HT-29 (cell line): ENCODE measurements at regions not wholly inside any gene's neighbourhood (a gene's known extent, or its start where the extent isn't known, plus 50 kb on each side); places are given as distances from the start of the nearest gene placed in this dataset.

Experiments used
- DNase-seq: peaks from one replicate; pipeline ENCODE4 v3.0.0-alpha.2; 2015; ENCODE audit warnings: low spot score

DNA sequence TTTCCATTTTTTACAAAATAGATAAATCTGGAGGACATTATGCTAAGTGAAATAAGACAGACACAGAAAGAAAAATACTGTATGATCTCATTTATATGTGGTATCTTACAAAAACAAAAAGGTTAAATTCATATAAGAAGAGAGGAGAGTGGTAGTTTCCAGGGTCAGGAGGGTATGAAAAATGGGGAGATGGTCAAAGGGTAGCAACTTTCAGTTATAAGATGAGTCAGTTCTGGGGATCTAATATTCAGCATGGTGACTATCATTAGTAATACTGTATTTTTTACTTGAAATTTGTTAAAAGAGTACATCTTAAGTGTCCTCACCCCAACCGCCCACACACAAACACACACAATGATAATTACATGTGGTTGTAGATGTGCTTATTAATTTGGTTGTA, 1250.1 kb downstream of the SORCS1 start:
- DNase-seq = no peak

DNA sequence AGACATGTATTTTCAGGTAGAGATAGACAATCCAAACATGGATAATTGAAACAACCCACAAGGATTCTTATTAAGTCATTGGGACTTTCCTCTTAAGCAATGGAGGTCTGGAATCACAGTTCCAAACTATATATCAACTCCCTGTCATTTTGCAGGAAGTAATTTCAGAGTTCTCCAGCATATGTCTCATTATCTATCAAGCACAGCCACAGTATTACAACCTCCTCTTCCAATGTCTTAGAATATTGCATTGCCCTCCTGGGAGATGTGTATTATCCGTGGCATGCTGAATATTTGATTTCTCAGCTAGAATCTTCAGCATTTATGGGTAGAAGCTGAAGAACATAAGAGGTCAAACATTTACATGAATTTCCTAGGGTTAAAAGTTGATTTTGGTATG, 1255.8 kb downstream of the SORCS1 start:
- no peak for DNase-seq

DNA sequence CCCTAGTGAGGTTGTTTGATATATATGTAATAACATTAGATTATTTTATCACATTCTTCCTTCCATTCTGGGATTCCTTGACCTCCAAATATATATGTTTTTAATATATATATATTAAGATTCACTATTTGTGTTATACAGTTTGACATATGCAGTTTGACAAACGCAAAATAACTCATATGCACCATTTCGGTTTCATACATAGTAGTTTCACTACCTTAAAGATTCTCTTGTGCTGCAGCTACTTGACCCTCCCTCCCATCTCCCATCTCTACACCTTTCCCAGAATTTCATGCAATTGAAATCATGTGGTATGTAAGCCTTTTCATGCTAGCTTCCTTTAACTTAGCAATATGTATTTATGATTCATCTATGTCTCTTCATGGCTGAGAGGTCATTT, 1244.4 kb downstream of the SORCS3 start:
- no peak for DNase-seq

DNA sequence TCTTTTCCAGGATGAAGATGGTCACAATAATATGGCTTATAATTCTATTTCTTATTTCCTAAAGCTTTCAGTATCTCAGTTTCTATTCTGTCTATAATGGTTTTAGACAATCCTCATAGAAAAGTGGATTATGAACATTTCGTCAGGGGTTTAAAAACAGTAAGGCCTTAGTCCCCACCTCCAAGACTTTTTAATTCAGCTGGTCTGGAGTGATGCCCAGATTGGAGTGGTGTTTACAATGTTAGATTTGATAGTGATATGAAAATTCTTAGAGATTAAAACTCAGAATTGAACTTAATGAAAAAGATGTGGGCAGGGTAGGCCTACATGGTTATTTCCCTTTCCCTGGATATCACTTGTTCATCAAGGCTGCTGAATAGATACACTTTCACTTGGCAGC, 1238.3 kb downstream of the SORCS3 start:
- DNase-seq = no peak

DNA sequence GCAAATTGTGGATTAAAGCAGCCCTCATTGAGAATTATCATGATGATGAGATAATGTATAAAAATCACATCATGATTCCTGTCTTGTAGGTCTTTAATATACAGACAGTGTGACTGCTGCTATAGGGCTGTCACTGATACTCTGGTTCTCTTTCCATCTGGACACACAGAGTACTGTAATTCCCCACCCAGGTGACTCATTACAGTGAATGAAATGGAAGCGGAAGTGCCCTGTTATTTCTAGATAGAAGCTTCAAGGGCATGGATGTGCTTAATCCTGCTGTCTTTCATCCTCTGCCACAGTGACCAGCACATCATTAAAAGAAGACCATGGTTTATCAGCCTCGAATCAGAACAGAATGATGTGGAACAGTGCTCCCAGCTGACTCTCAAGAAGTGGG, 1234.0 kb downstream of the SORCS3 start:
- DNase-seq = peak; percentile 17

DNA sequence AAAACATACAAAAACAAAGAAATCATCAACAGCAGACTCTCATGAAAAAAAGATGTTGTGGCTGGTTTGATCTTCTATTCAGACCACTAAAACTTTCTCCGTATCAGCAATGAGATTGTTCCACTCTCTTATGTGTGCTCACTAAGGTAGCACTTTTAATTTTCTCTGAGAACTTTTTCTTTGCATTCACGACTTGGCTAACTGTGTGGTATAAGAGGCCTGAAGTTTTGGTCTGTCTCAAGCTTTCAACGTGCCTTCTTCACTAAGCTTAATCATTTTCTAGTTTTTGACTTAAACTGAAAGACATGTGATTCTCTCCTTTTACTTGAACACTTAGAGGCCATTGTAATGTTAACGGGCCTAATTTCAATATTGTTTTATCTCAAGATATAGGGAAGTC, 1231.6 kb downstream of the SORCS3 start:
- no peak for DNase-seq

DNA sequence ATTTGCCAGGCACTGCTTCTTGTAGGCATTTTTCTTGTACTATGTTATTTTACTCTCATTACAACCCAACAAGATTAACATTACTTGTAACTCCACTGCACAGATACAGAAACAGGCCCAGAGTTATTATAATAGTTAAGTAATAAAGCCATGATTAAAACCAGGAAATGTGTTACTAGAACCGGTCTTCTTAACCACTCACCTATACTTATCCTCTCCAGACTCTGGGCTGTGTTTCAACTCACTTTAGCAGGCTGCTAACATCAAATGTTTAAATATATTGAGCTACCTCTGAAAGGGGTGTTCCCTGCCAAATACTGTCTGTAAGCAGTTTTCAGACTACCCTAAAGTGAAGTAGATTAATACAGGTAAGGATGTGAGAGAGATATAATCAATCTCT, 1227.8 kb downstream of the SORCS3 start:
- DNase-seq = no peak

DNA sequence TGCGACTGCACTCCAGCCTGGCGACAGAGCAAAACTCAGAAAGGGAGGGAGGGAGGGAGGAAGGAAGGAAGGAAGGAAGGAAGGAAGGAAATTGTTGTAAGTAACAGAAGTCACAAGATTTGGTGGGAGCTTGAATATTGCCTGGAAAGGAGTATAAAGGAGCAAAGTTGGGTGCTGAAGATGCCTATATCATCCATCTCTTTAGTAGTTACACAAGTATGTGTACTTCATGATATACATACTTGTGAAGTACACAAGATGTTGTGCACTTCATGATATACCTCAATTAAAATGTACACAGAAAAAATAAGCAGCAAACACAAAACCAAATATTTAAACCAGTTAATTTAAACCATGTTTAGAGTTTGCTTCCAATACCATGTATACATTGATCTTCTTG, 1223.8 kb downstream of the SORCS3 start:
- no peak for DNase-seq

DNA sequence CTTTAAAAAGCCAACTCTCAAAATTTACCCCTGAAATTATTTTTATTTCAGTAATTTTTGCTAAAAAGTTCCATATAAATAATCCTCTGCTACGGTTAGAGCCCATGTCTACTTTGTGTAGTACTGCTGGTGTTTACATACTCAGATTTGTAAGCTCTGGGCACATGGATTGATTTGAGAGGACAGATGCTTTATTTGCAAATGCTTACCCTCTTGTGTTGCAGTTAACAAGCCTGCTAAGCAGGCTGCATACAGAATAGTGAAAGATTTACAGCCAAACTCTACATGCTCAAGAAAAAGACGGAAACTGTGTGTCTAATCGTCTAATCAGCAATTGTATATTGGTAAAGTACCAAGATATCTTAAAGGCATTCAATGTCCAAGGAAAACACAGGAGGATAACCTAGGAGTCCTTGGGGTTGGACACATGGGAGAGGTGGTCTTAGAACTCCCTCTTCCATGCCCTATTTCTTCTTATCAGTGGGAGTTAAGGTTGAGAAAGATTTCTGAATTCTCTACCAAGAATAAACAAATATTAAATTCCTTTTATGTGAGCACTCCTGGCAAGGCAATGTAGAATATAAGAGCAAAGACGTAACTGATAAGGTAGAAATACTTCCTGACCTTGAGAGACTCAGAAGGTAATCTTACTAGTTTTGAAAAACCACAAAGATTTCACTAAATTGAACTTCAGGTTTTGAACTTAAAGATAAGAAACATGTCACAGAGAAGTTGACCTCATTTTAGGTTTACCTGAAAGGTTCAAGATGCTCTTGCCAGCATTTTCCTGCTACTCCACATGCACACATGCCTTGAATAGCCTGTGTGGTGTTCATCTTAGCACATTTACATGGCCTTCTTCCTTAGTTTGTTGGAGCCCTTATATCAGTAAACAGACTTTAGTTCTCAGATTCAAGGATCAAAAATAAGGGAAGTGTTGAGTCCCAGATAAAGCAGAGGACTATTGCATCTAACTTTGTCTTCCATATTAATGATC, 1216.5 kb downstream of the SORCS3 start:
- no peak for DNase-seq

DNA sequence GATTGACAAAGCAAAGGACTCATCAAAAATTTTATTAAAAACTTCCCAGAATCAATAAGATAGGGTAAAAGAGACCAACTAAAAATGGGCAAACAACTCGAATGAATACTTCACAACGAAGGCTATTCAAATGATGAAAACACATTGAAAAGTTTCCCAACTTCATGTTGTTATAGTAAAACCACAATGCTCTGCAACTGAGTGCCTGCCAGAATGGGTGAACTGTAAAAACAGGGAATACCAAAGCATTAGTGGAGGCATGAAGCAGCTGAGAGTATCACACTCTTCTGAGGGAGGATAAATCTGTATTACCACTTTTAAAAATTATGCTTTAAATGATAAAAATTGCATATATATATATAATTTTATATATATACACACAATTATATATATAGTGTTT, 1214.7 kb downstream of the SORCS3 start:
- DNase-seq = no peak

DNA sequence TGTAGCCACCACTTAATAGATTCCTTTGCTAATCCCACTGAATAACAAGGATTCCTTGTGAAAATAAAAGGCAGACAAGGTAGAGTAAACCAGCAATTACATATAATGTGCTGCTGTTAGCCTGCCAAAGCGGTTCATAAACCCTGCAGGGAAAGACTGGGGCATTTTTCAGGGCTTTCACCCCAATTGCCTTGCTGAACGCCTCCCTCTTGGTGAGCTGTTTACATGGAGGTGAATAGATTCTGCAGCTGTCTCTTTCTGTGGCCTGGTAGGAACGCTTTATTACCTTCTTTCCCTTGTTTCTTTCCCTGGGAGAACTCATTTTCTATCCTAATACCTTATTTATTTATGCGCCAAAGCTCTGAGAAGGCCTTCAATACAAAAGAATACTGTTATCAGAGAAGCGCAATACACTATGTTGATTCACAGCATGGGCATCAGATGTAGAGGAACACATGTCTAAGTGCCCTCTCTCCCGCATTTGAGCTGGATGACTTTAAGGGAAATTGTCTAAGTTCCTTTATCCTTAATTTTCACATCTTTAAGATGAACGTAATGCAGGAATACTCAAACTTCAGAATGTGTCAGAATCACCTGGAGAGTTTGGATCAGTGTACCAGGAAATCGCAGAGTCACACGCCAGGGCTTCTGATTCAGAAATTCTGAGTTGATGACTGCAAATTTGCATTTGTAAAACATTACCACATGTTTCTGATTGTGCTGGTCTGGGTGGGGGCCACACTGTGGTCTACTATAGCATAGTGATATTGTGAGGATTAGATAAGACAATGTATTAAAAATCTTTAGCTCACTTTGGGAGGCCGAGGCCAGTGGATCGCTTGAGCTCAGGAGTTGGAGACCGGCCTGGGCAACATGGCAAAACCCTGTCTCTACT, 1203.8 kb downstream of the SORCS3 start:
- no peak for DNase-seq

DNA sequence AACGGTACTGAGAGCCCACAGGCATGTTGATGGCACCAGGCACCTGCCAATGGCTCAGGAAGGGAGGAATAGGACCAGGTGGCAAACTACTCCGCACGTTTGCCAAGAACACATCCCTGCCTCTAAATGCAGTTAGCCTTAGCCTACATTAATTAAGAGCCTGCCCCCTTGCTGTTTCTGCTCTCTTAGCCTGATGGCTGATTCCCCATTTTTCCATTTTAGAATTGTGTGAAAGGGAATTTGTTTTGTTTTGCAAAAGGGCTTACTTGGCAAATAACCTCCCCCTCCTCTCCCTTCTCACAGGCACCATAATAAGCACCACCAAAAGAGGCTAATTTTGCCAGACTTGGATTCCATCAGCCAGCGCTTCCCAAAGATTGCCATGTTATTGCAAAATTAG, 1203.2 kb downstream of the SORCS3 start:
- no peak for DNase-seq

DNA sequence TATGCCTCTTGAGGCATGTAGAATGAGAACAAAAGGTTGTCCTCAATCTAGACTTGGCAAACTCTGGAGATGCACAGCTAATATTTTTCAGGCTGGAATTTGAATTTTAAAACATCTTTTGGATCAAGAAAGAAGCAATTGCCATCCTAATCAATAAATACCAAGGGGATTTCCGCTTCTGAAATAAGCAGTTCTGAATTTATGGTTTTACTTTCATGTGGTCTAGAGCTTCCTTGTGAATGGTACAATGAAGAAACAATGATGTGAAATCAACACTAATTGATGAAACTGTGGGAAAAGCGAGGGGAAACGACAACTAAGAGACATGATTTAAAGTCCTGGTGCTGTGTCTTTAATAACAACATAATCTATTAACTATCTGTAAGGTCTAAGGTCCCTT, 1202.7 kb downstream of the SORCS3 start:
- DNase-seq = no peak

DNA sequence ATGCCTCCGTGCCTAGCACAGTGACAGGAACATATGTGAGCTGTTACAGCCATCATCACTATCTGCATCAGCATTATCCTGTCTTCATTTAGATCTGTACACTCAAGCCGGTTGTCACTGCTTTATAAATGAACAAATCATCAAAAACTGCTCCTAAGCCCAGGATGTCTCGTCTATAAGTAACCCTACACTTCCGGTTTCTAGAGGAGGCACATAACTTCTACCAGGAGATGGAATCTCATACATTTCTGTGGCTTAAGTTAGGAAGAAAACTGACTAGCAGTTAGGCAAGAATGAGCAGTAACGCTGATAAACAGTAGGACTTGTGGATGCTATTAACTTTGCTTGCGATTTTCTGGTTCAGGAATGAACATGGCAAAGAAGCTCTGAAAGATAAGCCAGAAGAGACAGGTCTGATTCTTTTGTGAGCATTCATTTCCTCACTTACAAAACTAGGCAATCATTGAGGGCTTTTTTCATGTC, 1199.2 kb downstream of the SORCS3 start:
- no peak for DNase-seq

DNA sequence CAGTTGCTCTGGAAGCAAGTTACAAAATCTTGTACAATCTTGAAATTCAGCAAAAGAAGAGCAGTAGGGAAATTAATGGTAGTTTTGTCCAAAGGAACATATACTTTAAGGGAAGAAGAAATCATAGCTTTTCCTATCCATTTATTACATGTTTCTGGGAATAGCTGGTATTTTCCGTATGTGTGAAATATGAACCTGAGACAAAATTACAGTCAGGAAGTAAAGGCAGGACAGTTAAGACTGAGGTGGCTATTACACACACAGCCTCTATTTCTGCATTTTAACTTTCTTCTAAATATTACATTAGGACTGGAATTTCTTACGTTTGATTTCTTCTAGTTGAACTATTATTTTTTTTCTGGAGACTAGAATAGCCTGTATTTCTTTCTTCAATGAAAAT, 1197.3 kb downstream of the SORCS3 start:
- no peak for DNase-seq

DNA sequence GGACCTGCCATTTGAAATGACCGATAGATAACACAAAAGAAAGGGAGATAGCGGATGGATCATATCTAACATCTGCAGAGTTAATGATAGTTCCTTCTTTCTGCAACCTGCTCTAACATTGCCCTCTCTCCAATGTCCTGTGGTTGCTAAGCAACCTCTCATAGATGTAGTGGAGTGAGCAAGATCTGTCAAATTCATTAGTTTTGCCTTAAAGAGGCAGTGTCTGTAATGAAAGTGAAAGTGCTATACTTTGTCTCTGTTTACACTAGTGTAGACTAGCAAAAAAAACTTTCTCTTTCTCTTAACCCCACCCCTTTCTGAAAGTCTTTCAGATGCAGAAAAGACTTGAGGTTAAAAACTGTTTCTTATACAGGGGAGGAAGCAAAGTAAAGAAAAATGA, 1196.9 kb downstream of the SORCS3 start:
- DNase-seq = no peak

DNA sequence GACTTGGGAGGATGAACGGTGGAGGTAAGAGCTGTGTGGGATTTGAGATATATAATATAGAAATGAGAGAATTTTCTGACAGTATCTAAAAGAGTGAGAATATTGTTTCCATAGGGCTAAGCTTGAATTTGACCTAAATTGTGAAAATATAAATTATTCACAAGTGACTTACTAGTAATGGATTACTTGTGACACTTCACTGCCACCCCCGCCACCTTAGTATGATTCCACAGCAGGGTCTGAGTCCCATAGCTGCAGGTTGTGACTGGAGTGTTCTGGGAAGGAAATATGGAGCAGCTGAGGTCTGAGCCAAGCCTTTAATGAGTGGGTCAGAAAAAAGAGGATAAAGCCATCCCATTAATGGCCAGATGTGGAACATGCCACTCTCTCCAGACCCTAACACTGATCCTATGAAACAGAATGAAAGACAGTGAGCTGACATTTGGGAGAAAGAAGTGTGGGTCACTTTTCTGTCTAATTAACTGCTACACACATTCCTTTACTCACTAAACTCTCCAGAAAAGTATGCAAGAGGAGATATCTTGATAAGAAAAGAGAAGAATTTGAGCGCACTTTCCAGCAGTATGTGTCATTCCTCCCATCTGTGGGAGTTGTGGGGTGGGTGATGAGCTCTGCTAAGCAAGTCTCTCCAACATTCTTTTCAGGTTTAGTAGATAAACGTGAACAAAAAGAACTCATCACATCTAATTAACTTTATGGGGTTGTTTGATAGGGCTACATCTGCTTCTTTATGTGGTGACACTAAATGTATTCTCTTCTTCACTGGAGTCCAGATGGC, 1193.4 kb downstream of the SORCS3 start:
- no peak for DNase-seq

DNA sequence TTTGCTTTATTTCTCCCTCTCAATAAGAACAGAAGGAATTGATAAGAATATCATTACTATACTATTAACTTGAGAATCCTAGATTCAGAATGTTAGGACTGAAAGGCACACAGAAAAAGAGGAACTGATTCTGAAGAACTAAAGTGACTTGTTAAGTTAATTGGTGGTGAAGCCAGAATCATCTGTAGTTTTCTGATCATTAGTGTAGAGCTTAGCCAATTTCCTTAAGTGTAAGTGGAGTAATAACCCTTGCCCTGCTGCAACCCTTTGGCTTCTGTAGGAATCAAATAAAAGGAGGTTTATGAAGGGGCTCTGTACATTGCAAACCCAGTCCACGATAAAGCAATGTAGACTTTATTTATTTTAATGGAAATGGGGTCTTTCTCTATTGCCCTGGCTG, 1186.0 kb downstream of the SORCS3 start:
- DNase-seq = no peak

DNA sequence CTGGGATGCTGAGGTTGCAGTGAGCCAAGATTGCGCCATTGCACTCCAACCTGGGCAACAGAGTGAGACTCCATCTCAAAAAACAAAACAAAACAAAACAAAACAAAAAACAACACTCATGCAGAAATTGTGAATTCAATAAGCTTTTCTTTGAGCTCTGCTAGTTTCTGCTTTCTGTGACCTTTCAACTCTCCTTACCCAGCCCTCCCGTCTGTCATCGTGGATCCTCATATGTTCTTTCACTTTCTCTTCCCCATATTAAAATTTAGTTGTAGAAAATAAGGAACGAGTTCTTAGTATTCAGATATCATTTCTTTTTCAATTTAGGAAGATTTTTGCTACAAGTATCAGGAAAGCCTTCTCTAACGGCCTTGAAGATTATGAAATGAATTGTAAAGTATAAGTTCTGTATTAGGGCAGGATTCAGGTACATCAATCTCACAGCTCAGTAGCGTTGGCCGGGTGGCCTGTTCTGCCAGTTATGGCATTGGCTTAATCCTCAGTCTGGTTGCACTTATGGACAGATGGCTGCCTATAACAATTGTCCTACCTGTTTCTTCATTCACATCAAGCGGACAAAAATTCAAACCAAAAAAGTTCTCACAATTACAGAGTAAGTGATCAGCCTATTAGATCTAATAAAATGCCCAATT, 1167.0 kb downstream of the SORCS3 start:
- no peak for DNase-seq

DNA sequence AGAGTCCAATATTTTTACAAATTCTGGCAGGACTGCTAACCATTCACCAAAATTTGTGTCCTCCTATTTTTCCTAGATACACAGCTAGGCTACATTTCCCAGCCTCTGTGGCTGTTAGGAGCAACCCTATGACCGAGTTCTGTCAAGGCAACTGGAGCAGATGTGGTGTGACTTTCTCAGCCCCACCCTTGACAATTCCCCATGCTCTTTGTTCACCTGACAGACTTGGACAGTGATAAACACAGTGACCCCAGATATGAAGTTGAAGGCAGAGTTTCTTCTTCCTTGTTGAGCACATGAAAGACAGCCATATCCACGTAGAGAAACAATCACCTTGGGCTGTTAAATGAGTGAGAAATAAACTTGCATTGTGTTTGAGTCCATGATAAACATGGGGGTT, 1162.1 kb downstream of the SORCS3 start:
- no peak for DNase-seq

DNA sequence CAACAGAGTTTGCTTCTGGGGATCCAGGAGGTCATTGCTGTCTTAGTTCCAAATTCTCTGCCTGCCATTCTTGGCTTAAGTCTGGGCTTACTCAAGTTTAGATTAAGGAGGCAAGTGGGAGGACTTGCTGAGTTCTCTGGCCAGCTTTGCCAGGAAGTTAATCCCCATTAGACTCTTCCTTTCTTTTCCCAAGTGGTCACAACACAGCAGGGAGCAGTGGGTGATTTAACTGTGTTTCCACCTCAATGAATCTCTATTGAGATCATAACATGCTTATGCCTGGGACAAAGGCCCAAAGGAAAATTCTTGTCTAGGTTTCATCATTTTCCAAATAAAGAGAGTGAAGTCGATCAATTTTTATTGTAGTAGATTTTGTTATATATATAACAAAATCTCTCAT, 1159.6 kb downstream of the SORCS3 start:
- no peak for DNase-seq
